ENCODE measurements at regions not wholly inside any gene's neighbourhood (a gene's known extent, or its start where the extent isn't known, plus 50 kb on each side); places are given as distances from the start of the nearest gene placed in this dataset.

DNA sequence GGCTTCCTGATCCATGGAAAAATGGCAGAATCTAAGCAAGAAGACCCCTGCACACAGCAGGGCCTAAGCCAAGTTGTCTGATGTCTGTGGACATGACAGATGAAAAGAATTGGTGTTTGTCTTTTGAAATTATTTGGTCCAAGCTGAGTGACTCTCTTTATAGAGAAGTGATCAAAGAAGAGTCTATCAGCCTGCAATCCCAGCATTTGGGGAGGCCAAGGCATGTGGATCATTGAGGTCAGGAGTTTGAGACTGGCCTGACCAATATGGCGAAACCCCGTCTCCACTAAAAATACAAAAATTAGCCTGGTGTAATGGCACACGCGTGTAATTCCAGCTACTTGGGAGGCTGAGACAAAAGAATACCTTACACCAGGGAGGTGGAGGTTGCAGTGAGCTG, 64.8 kb upstream of the TUNAR start:
- TF ChIP-seq, protein P1, sequence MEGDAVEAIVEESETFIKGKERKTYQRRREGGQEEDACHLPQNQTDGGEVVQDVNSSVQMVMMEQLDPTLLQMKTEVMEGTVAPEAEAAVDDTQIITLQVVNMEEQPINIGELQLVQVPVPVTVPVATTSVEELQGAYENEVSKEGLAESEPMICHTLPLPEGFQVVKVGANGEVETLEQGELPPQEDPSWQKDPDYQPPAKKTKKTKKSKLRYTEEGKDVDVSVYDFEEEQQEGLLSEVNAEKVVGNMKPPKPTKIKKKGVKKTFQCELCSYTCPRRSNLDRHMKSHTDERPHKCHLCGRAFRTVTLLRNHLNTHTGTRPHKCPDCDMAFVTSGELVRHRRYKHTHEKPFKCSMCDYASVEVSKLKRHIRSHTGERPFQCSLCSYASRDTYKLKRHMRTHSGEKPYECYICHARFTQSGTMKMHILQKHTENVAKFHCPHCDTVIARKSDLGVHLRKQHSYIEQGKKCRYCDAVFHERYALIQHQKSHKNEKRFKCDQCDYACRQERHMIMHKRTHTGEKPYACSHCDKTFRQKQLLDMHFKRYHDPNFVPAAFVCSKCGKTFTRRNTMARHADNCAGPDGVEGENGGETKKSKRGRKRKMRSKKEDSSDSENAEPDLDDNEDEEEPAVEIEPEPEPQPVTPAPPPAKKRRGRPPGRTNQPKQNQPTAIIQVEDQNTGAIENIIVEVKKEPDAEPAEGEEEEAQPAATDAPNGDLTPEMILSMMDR (IDR thresholded peaks at IDR 0.05; ENCODE audit: unreplicated experiment), result no peak

DNA sequence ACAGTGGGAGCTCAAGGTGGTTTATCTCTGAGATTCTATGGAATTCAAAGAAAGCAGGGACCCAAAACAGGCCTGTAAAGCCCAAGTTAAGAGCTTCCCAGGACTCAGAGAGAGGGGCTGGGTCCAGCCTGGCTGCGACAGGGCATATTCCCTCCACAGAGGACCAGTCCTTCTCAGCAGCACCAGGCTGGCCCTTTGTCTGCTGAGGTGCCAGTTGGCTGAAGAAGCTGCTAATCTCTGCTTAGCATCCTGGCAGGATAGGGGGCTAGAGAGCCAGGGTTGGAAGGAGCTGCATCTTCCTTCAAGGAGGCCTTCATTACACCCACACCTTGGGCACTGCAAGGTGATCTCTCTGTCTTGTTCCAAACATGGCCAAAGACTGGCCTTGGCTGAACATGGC, 68.3 kb upstream of the TUNAR start:
- DNase-seq (ENCODE audit: low spot score, unreplicated experiment), result no peak
- TF ChIP-seq, protein P1 (IDR thresholded peaks at IDR 0.05; ENCODE audit: unreplicated experiment), result no peak
- no peak overlapping the region for H3K27ac Mint-ChIP-seq
- peaks cover 13% of the 10 kb centered on the region for H3K9me3 Mint-ChIP-seq (ENCODE audit: low read depth)
- no peaks in the 10 kb centered on the region for H3K4me1 Mint-ChIP-seq (ENCODE audit: low read depth)
- peaks cover 3% of the 10 kb centered on the region for H3K36me3 Mint-ChIP-seq (ENCODE audit: insufficient read depth)
- H3K4me3 Mint-ChIP-seq (ENCODE audit: low read depth), result no peak overlapping the region
- H3K27me3 Mint-ChIP-seq, result peaks cover 12% of the 10 kb centered on the region

More for the DNA sequence above, 64.8 kb upstream of the TUNAR start:
- DNase-seq (ENCODE audit: low spot score, unreplicated experiment), result no peak
- no peak overlapping the region for H3K4me3 Mint-ChIP-seq (ENCODE audit: low read depth)
- H3K27me3 Mint-ChIP-seq, result peaks cover 15% of the 10 kb centered on the region
- peaks cover 2% of the 10 kb centered on the region for H3K4me1 Mint-ChIP-seq (ENCODE audit: low read depth)
- no peak overlapping the region for H3K27ac Mint-ChIP-seq
- H3K9me3 Mint-ChIP-seq (ENCODE audit: low read depth), result peaks cover 4% of the 10 kb centered on the region
- no peaks in the 10 kb centered on the region for H3K36me3 Mint-ChIP-seq (ENCODE audit: insufficient read depth)

DNA sequence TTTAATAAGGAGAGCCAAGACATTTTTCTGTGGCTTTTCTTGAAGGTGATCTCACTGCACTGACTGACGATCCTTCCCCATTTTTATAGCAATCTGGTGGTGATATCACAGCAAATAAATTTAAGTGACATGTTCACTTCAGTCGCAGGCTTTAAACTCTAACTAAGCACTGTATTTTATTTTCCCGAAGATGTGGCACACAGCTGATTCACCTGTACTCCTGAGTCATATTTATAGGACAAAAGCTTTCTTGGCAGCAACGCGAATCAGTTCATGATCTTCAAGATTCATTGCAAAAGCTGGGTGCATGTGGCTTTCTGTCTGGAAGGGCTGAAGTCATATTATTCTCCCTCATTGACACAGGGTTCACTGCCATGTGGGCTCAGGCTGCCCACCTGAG, 79.8 kb upstream of the TUNAR start:
- Mint-ChIP-seq H3K27ac (no peak overlapping the region), H3K4me3 (ENCODE audit: low read depth) (no peak overlapping the region), H3K36me3 (ENCODE audit: insufficient read depth) (no peaks in the 10 kb centered on the region), H3K4me1 (ENCODE audit: low read depth) (no peaks in the 10 kb centered on the region), H3K27me3 (no peaks in the 10 kb centered on the region), H3K9me3 (ENCODE audit: low read depth) (no peaks in the 10 kb centered on the region)
- TF ChIP-seq, protein P1 (IDR thresholded peaks at IDR 0.05; ENCODE audit: unreplicated experiment), result no peak
- DNase-seq (ENCODE audit: low spot score, unreplicated experiment), result no peak

DNA sequence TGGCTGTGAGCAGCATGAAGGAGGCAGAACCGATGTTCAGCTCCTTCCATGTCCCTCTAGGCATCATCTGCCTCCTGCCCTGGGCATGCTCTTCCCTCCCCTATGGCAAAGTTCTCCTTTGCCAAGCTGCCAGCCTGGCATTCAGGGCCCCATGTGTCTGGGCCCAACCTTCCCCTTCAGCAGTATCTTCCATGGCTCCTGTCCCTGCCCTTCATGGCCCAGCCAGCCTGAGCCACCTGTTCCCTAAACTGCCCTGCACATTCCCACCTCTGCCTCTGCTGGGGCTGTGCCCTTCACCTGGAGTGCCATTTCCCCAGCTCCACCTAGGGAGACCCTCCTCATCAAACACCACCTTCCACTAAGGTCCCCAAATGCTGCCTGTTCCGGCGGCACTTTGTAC, 74.0 kb upstream of the TCL1A start:
- no peak overlapping the region for H3K27ac Mint-ChIP-seq
- no peak overlapping the region for H3K4me3 Mint-ChIP-seq (ENCODE audit: low read depth)
- no peaks in the 10 kb centered on the region for H3K4me1 Mint-ChIP-seq (ENCODE audit: low read depth)
- H3K27me3 Mint-ChIP-seq, result peaks cover 16% of the 10 kb centered on the region
- DNase-seq (ENCODE audit: low spot score, unreplicated experiment), result no peak
- TF ChIP-seq, protein P1 (IDR thresholded peaks at IDR 0.05; ENCODE audit: unreplicated experiment), result no peak
- no peaks in the 10 kb centered on the region for H3K9me3 Mint-ChIP-seq (ENCODE audit: low read depth)
- H3K36me3 Mint-ChIP-seq (ENCODE audit: insufficient read depth), result no peaks in the 10 kb centered on the region

DNA sequence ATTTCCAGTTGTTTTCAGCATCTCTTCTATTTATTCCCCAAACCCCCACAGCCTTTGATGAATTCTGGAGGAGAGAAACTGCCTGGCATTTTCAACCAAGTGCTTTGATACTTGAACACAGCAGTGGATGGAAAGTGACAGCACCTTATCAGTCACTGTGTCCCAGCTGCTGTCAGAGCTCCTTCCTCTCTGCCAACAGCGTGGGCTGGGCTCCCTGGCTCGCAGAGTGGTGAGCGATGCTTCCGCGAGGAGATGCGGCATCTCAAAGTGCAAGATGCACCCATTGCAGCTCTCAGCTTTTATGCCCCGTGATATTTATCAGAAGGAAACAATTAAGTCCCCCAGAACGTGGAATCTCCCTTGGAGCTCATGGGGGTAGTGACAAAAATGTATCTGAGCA, 72.6 kb upstream of the TCL1A start:
- peaks cover 16% of the 10 kb centered on the region for H3K27me3 Mint-ChIP-seq
- no peak for DNase-seq (ENCODE audit: low spot score, unreplicated experiment)
- TF ChIP-seq, protein P1 (IDR thresholded peaks at IDR 0.05; ENCODE audit: unreplicated experiment), result no peak
- H3K9me3 Mint-ChIP-seq (ENCODE audit: low read depth), result no peaks in the 10 kb centered on the region
- H3K4me1 Mint-ChIP-seq (ENCODE audit: low read depth), result no peaks in the 10 kb centered on the region
- H3K36me3 Mint-ChIP-seq (ENCODE audit: insufficient read depth), result no peaks in the 10 kb centered on the region
- H3K27ac Mint-ChIP-seq, result no peak overlapping the region
- no peak overlapping the region for H3K4me3 Mint-ChIP-seq (ENCODE audit: low read depth)
